Gastroesophageal sphincter (tissue), 3 donors: ENCODE measurements at regions not wholly inside any gene's neighbourhood (a gene's known extent, or its start where the extent isn't known, plus 50 kb on each side); places are given as distances from the start of the nearest gene placed in this dataset.

Experiments used
- CTCF ChIP-seq, 4 experiments: fragments of 200-600 bp in 2 of 4; fragments of 450-650 bp in 2 of 4; sonication (generic) in 1 of 4; IDR thresholded peaks; one replicate each; pipeline ENCODE4 v1.5.1; 2017 to 2019; ENCODE audit warnings: antibody characterized with exemption in 4 of 4, mild to moderate bottlenecking in 2 of 4, moderate library complexity in 2 of 4
- EP300 ChIP-seq: sonication (generic); formaldehyde crosslinking; IDR thresholded peaks from one replicate; pipeline ENCODE4 v1.6.1; 2017; ENCODE audit warnings: antibody characterized with exemption, mild to moderate bottlenecking
- POLR2A ChIP-seq, 2 donors: fragments of 450-650 bp; IDR thresholded peaks; one replicate each; pipeline ENCODE4 v1.6.1; 2017; ENCODE audit warnings: antibody characterized with exemption in 2 of 2, mild to moderate bottlenecking in 2 of 2, moderate library complexity in 1 of 2
- POLR2AphosphoS5 ChIP-seq: sonication (generic); formaldehyde crosslinking; IDR thresholded peaks from one replicate; pipeline ENCODE4 v1.6.1; 2017; ENCODE audit warnings: antibody characterized with exemption

- TF ChIP-seq POLR2A (IDR thresholded peaks at IDR 0.05) (no peak), POLR2AphosphoS5 (no peak), CTCF (IDR thresholded peaks at IDR 0.05) (no peak), EP300 (no peak)
Observed at GRCh38 chr10:111558211-111558610, 481.4 kb downstream of the ADRA2A start.
